Amniotic epithelial cell (primary cell): ENCODE measurements at regions not wholly inside any gene's neighbourhood (a gene's known extent, or its start where the extent isn't known, plus 50 kb on each side); places are given as distances from the start of the nearest gene placed in this dataset.
"Not testable (repeated sequence)": the region's sequence is repeated elsewhere in the genome, so short reads cannot be mapped to it uniquely, and the experiment has no call there.

Experiments
- DNase-seq: peaks from one replicate; pipeline ENCODE4 v3.0.0-alpha.2; 2010; ENCODE audit warnings: low read depth

DNA sequence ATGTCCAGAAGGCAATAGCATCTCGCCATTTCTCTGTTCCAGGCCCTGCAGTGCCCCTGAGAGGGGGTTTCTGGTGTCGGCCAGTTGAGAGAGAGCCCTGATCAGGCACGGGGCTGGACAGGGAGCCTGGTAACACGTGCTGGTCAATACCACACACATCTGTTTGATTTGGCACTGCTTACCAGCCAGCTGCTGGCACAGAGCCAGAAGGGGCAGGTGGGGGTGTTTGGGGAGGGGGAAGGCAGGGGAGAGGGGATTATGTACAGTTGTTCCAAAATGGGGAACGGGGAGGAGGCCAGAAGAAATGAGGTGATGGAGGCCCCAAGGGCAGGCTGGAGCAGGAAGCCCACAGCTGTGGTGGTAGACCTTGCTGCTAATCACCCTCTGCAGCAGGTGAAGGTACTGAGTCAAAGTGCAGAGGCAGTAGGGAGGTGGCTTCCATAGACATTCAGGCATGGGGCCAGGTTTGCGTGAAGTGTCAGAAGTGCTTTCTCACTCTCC lies 153.5 kb upstream of the LPP start:
- no peak for DNase-seq

DNA sequence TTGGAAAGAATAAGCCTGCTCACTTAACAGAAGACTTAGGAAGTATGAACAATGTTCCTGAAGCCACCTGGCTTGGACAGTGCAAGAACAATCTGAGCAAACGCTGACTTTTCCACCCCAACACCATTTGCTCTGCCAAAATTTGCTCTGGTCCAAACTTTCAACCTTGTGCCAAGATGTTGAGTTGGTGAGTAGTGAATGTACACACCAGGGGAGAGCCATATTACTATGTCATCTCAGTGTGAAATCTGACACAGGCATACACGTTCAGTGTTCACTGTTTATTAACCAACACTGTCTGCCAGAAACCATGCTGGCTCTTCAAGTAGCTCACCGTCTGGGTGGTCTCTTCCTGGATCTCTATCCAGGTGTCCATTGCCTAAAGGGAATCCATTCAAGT lies 152.9 kb upstream of the LPP start:
- DNase-seq: no peak

DNA sequence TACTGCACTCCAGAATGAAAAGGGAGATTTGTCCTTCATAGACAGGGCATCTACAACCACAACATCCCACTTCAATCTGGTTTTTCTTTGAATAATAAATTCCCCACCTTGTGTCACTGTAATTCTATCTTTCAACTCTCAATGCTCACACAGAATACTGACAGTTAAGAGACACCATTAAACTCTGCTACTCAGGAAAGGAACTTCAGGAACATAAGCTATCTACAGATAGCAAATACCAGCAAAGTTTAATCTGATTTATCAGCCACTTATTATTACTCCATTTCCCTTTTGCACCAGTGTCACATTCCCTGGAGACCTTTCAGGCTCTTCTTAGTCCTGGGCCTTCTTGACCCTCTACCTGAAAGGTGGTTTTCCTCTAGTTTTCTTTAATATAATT lies 152.0 kb upstream of the LPP start:
- DNase-seq: no peak

DNA sequence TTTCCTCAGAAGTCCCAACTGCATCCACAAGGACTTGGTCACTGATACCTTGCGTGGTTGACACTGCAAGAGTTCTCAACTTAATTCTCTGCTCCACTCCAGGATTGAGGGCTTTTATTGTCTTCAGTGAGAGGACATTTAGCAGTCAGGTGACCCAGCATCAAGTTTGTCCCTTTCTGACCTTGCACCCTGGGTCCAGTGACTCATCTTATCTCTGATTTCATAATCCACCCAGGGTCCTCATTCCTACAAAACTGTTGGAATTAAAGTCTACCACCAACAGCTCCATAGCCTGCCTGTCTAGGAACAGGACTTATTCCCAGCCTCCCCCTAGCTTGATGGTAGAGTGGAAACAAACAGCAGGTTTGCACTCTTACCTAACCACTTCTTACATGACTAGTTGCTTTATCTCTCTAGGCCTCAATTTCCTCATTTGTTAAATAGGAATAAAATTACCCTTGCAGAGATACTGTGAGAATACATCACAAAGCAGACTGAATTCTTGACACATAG lies 151.3 kb upstream of the LPP start:
- DNase-seq: no peak

DNA sequence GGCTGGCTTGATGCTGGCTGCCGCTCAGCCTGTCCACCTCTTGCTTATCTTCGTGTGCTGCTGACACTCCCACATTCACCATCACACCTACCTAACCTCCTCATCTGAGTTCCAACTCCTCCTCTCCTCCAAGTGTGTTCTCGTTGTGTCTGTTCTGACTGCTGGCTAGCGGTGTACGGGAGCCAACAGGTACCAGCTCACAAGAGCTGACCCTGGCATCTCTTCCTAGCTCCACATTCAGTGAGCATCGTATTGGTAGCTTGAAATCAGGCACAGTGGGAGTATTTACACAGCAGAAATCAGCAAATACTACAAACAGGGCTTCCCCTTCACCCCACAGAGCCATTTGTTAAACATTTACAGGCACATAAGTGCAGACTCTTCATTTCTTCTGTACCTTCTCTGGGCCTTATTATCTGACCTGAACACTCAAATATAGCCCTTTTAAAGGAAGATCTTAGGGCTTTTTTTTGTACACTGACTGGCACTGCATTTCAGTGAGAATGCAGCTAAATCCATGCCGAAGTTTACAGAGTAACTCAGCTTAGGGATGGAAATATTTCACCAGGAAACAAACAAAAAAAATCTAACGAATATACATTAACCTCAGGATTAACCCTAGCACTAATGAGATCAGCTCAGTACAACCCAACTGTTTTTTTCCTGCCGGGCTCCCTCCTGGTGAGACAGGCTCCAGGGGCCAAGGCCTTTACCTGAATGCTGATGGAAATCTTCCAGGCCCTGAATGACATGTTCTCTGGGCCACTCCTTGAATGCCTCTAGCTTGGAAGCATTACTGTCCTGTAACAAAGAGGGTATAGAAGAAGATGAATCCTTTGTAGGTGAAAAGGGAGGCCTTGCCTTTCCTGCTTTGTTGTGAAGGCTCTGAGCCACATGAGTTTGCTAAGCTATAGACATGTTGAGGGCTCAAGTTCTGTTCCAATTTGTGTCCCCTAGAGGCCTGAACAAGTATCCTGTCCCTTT lies 150.5 kb upstream of the LPP start:
- no peak for DNase-seq

DNA sequence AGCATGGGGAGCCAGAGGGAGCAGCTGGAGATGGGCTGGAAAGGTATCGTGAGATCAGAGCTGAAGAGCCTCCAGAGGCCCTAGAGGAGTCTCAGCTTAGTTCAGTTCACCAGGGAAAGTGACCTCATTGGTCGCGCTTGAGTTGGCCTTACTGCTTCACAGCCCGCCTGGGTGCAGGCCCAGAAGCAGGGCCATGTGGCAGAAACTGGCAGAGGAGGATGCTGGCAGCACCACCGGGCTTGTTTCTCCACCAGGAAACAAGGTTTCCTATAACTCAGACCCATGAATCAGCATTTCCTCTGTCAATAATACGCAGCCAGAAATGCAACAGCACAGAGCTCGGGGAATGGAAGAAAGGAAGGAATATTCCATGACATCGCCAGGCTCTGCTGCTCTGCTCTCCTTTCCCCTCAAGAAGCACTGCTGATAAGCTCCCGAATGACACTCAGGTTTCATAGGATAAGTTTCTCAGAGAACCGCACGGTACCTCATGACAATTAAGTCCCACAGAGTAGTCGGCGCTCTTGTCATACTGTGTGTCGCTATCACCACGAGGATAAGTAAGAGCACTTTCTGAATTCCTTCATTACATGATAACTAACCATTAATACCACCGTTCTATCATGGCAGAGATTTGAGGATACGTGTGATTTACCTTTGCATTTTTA lies 147.1 kb upstream of the LPP start:
- no peak for DNase-seq

DNA sequence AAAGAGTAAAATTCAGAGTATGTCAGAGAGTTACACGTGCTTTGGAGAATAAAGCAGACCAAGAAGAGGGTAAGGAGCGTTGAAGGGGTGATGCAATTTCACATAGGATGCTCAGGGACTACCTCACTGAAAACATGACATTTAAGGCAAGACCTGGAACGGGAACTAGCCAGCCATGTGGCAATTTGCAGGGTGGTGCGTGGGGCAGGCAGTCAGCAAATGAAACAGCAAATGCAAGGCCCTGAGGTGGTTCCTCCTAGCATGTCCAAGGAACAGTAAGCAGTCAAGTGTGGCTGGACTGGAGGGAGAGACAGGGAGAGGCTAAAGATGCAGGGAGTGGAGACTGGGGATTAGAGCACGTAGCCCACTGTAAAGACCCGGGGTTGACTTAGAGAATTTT lies 146.1 kb upstream of the LPP start:
- DNase-seq: no peak

DNA sequence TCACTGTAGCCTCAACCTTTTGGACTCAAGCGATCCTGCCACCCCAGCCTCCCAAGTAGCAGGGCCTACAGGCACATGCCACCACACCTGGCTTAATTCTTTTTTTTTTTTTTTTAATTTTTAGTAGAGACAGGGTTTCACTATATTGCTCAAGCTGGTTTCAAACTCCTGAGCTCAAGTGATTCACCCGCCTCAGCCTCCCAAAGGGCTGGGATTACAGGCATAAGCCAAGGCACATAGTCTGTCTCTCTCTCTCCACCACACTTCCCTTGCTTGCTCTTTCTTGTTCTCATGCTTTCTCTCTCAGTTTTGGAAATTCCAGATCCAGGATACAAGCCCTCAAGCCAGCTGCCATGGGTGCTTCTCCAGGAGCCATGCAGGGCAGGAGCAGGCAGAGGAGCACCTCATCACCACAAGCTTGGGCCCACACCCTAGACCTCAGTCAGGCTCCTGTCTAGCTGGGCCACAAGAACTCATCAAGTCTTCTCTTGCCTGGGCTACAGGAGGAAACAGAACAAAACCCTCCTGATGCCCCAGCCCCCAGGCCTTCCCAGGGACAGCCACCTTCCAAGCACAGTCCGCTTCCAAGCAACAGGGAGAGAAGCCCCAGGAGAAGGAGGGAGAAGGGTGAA lies 145.3 kb upstream of the LPP start:
- no peak for DNase-seq

DNA sequence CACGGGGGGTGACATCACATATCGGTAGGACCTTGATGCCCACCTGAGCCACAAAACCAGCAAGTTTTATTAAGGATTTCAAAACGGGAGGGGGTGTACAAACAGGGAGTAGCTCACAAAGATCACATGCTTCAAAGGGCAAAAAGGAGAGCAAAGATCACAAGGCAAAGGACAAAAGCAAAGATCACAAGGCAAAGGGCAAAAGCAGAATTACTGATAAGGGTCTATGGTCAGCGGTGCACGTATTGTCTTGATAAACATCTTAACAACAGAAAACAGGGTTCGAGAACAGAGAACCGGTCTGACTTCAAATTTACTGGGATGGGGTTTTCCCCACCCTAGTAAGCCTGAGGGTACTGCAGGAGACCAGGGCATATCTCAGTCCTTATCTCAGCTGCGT lies 143.5 kb upstream of the LPP start:
- no peak for DNase-seq

DNA sequence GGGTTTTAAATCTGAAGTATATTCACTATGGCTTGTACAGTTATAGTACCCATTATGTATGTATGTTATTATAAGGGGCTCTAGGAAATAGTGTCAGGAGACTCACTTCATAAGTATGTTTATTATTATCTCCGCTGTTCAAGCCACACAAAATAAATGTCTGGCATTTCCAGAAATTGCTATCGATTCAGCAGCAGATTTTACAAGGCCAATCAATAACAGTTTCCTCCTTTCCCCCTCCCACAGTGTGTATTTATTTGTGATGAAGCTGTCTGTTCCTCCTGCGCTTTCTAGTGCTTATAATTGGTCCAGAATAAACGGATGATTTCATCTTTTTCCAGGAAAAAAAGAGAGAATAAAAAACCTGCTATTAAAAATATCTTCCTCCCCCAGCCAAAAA lies 134.2 kb upstream of the LPP start:
- DNase-seq: no peak

DNA sequence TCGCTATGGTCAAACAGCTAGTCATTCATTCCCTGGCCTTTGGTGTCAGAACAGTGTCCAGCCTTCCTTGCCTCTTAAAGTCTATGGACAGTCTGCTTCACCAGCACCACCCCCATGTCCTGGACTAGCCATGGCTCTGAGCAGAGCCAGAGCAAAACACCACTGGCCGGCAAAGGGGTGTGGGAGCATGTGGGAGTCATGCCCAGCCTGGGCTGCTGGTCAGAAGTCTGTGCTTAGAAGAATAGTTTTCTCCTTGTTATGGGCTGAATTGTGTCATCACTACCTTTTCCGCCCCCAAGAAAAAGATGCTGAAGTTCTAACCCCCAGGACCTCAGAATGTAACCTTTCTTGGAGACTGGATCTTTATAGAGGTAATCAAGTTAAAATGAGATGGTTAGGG lies 132.9 kb upstream of the LPP start:
- peak; percentile 80 for DNase-seq

DNA sequence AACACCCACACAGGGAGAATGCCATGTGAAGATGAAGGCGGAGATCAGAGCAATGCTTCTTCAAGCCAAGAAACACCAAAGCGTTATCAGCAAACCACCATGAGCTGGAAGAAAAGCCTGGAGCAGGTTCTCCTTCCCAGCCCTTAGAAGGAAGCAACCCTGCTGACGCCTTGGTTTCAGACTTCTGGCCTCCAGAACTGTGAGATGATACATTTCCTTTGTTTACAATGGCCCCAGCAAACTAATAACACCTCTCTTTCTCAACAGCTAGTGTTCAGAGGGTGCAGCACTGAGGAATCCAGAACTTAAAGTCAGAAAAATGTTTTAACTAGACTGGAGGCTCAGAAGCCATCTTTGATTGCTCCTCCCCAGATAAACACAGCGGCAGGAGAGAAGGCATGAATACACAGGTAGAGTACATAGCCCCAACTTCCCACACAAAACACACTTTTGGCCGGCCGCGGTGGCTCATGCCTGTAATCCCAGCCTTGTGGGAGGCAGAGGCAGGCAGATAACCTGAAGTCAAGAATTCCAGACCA lies 132.4 kb upstream of the LPP start:
- peak; percentile 97 for DNase-seq

DNA sequence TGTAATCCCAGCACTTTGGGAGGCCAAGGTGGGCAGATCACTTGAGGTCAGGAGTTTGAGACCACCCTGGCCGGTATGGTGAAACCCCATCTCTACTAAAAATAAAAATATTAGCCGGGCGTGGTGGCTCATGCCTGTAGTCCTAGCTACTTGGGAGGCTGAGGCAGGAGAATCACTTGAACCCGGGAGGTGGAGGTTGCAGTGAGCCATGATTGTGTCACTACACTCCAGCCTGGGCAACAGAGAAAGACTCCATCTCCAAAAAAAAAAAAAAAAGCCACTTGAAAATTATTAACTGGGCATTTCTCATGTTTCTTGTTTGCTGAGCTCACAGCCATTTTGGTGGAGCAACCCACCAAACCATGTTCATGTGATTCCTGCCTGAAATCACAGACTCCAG lies 131.1 kb upstream of the LPP start:
- DNase-seq: not testable (repeated sequence)

DNA sequence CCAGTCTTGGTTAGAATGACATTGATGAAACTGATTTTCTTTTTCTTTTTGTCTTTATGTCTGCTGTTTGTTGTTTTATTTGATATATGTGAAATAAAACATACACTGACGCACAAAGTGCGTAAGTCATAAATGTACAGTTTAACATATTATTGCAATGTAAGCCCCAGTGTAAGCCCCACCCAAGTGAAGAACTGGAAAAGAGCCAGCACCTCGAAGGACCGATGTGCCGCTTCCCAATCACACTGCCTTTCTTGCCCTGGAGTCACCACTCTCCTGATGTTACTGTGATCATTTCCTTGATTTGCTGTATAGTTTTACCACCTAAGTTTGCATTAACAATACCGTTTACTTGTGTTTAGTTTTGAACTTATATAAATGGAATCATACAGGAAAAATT lies 128.4 kb upstream of the LPP start:
- DNase-seq: no peak

DNA sequence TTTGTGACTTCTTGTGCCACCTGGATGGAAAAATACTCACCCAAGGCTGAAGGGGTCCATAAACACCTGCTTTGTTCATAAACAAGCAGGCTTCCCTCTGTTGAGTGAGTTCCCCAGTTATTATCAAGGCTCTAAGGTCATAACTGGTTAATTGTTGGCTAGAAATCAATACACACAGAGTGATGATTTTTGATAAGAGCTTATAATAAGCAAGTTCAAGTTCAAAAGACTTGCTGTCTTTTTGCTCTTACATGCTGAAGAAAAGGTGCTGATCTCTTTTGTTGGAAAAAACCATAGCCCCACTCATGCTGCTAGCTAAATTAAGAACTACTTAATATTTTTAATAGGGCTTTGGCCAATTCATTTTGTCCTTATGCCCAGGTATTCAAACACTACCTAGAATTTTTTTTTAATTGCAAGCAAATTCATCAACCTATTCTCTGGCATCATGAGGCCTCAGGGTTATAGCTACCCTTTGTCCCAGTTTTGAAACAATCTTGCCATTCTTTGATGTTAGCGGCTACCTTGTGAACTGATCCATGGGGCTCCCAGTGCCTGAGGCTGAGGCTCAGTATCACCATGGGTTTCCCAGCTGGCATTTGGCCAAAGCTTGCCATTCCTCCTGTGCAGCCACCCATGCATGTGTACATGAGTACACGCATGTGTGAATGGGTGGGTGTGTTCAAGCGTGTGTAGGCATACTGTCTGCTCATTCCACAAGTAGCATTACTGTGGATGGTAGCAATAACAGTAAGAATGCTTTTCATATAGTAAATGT lies 127.6 kb upstream of the LPP start:
- DNase-seq: no peak

DNA sequence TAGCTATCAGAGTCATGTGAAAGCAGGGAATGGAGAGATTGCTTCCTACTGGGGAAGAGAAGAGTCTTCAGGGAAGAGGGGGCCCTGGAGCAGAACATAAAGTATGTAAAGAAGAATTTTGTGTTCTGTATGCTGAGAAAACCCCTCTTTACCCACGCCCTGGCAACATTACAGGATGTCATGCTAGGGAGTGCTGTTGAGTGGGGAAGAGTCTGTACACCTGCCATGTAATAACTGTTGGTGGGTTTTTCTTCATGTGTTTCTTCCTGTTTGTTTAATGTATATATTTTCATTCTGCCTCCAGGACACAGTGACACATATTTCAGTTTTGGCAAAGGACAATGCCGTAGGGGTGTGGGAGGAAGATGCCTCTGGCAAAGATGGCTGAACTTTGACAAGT lies 122.8 kb upstream of the LPP start:
- no peak for DNase-seq

DNA sequence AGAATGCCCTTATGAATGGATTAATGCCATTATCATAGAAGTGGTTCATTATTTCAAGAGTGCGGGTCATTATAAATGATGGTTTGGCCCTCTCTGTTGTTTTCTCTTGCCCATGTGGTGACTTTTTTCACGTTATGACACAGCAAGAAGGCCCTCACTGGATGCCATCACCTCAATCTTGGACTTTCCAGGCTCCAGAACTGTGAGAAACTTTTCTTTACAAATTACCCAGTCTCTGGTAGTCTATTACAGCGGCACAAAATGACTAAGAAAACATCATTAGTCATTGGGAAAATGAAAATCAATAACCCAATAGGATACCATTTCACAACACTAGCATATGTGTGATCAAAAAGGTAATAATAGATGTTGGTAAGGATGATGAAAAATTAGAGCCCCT lies 119.0 kb upstream of the LPP start:
- DNase-seq: no peak

DNA sequence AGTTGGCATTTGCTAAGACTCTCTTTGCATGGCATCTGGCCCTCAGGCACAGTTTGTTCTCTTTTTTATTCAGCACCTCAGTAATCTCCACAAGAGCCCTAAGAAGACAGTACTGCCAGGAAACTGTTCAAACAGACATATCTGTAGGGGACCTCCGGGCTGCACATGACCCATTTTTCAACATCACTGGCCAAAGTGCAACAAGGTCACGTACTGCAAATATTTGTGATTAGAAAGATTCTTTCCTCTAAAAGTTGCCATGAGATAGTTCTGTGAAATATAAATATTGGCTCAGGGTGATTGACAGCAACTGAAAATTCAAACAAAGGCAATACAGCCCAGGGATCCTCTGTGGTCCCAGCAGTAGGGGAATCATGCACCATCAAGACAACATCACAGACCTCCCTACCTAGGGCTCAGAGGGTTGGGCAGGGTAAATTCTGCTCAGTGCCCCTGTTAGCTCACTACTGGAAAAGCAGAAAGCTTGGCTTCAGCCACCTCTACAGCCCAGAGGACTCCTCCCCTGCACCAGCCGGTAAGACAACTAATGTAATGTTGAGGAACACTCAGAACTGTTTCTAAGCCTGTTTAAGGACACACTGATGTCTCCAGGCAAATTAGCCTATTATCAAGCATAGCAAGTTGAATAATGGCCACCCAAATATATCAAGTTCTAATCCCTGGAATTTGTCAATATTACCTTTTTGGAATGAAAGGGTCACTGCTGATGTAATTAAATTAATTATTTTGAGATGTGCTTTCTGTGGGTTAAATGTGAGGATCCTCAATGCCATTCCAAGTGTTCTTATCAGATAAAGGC lies 117.4 kb upstream of the LPP start:
- no peak for DNase-seq

DNA sequence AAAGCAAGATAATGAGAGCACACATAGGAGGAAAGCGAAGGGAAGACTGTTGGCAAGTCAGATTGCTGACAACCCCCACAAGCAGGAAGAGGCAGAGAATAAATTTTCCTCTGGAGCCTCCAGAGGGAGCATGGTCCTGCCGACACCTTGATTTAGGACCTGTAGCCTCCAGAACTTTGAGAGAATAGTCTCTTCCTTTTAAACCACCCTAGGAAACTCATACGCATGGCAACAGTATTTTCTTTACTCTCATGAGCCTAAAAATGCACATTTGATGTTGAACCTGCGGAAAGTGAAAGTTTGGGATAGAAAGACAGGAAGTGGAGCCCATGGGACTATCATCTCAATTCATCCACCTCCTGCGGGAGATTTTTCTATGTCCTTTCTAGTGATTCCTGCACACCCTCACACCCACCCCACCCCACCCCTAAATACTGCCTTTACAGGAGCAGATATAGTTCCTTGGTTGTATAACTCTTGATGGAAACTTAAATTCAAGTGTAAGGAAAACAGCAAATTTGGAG lies 116.7 kb upstream of the LPP start:
- DNase-seq: peak; percentile 74

DNA sequence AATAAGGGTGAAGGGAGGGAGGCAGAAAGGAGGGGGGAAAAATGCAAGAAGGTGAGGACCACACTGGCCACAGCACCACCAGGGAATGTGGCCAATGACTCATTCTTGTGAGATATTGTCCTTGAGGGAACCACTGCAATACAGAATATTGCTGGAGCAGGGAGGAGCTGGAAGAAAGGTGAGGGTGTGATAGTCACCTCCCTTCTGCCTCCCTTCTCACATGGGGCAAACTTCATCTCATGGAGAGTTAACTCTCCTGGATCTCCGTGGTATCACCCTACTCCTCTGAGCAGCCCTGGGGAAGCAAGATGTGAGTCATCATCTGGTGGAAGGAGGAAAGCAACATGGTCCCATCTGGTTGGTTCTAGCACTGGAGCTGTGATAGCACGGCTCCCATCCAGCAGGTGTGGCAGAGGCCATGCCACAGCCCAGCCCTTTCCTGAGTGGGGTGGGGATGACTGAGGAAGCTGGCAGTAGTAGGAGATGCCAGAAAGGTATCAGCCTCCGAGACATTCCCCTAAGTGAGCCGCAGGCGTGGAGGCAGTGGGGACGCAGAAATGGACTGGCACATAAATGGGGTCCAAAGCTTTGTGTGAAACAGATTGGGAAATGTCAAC lies 115.9 kb upstream of the LPP start:
- peak; percentile 47 for DNase-seq
